Vagina (tissue), 2 donors: ENCODE measurements at regions not wholly inside any gene's neighbourhood (a gene's known extent, or its start where the extent isn't known, plus 50 kb on each side); places are given as distances from the start of the nearest gene placed in this dataset.

Experiments
- CTCF ChIP-seq, 3 experiments: fragments of 450-650 bp in 2 of 3; fragments of 200-600 bp in 1 of 3; sonication (generic) in 1 of 3; IDR thresholded peaks; one replicate each; pipeline ENCODE4 v1.5.1; 2017 to 2019; ENCODE audit warnings: antibody characterized with exemption in 3 of 3, mild to moderate bottlenecking in 2 of 3, moderate library complexity in 2 of 3
- POLR2A ChIP-seq, 2 donors: fragments of 450-650 bp; IDR thresholded peaks; one replicate each; pipeline ENCODE4 v1.6.1; 2017; ENCODE audit warnings: antibody characterized with exemption in 2 of 2, mild to moderate bottlenecking in 2 of 2, moderate library complexity in 2 of 2
- POLR2AphosphoS5 ChIP-seq, 2 donors: sonication (generic); formaldehyde crosslinking; IDR thresholded peaks; one replicate each; pipeline ENCODE4 v1.9.0; 2017; ENCODE audit warnings: antibody characterized with exemption in 2 of 2, mild to moderate bottlenecking in 2 of 2, low read depth in 1 of 2; ENCODE audit not compliant: insufficient read depth in 1 of 2

- no peak for TF ChIP-seq POLR2A (IDR thresholded peaks at IDR 0.05)
- no peak for TF ChIP-seq CTCF (IDR thresholded peaks at IDR 0.05)
- no peak for TF ChIP-seq POLR2AphosphoS5 (IDR thresholded peaks at IDR 0.05; ENCODE audit: insufficient read depth in 1 of 2, low read depth in 1 of 2)
These were observed 176.5 kb upstream of the KCNMB2 start for GRCh38 chr3:178359728-178360127.
